Lung (tissue), 11 donors: ENCODE measurements at regions not wholly inside any gene's neighbourhood (a gene's known extent, or its start where the extent isn't known, plus 50 kb on each side); places are given as distances from the start of the nearest gene placed in this dataset.

Experiments
- ATAC-seq: fragments of 200-7000 bp; cut with Tn5 transposase; one replicate; pipeline ENCODE4 v1.9.1; 2020; ENCODE audit warnings: moderate number of reproducible peaks; ENCODE audit not compliant: insufficient read depth, low FRiP score
- DNase-seq, 3 donors: peaks; one replicate each; pipeline ENCODE4 v3.0.0-alpha.2; 2013 to 2017
- H3K27ac ChIP-seq, 2 donors: one replicate each; pipeline ENCODE4 v1.5.1; 2013; ENCODE audit warnings: mild to moderate bottlenecking in 2 of 2, moderate library complexity in 2 of 2, control low read depth in 1 of 2, inconsistent platforms in 1 of 2, low read depth in 1 of 2, low read length in 1 of 2
- H3K27me3 ChIP-seq, 3 donors: one replicate each; pipeline ENCODE4 v1.5.1; 2013; ENCODE audit warnings: low read length in 2 of 3; ENCODE audit not compliant: control insufficient read depth in 3 of 3, insufficient read depth in 3 of 3
- H3K36me3 ChIP-seq, 4 donors: one replicate each; pipeline ENCODE4 v1.5.1; 2013; ENCODE audit warnings: low read length in 4 of 4, mild to moderate bottlenecking in 1 of 4, moderate library complexity in 1 of 4; ENCODE audit not compliant: control insufficient read depth in 4 of 4, insufficient read depth in 4 of 4
- H3K4me1 ChIP-seq, 5 donors: one replicate each; pipeline ENCODE4 v1.5.1; 2013; ENCODE audit warnings: low read length in 5 of 5, mild to moderate bottlenecking in 2 of 5, moderate library complexity in 1 of 5; ENCODE audit not compliant: control insufficient read depth in 5 of 5, insufficient read depth in 5 of 5
- H3K4me3 ChIP-seq: one replicate; pipeline ENCODE4 v1.5.1; 2013; ENCODE audit warnings: mild to moderate bottlenecking, control low read depth, moderate library complexity
- H3K9ac ChIP-seq, 2 donors: one replicate each; pipeline ENCODE4 v1.5.1; 2013; ENCODE audit warnings: low read length in 2 of 2, control low read depth in 1 of 2; ENCODE audit not compliant: insufficient read depth in 1 of 2
- H3K9me3 ChIP-seq, 4 donors: one replicate each; pipeline ENCODE4 v1.5.1; 2013; ENCODE audit warnings: low read length in 3 of 4, mild to moderate bottlenecking in 1 of 4, moderate library complexity in 1 of 4; ENCODE audit not compliant: control insufficient read depth in 4 of 4, insufficient read depth in 3 of 4
- WGBS, 2 donors: extraction: QIAGEN DNeasy Blood & Tissue Kit; methylation state at CpG; one replicate each; pipeline ENCODE4 v1.1.7; 2013; 5-methylcytosine and 5-hydroxymethylcytosine counted together
- TF ChIP-seq, protein P1 (sequence below): IDR thresholded peaks from 2 replicates; pipeline ENCODE4 v1.5.1; 2012; ENCODE audit warnings: mild to moderate bottlenecking; ENCODE audit errors: control extremely low read depth, extremely low read depth
- donor health status: control.
- donor health status: control.
- donor health status: Bipolar disorder and iron deficiency.
- donor health status: healthy.
- donor health status: DM: yes; HTN: yes; CAD: no.

DNA sequence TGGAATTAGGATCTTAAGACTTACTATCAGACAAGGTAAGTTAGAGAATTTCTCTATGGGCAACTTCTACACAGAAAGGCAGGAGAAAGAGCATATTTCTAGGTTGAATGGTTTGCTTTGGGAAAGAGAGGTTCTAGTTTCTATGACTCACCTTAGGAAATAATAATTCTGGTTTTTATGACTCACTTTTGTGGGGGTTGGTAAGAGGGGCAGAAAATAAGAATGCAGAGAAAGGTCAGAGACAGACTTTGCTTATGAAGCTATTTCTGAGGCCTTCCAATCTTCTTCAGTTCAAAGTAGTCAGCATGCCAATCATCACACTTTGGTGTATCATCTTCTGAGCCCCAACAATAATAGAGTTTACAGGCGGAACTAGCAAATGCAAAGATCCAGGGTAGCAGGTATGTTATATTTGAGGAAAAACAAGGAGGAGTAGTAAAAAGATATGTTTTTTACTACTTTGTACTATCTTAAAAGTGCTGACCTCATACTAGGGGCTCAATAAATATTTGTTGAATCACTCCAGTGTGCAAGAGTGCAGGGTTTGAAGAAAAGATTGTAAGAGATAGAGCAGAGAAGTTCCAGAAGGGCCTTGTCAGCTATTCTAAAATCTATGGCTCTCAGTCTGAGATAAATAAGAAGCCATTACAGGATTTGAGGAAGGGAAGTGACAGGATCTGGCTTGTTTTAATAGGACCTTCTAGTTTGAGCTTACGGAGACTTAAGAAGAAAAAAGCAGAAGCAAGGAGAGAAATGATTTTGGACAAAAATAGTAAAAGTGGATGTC lies 56.7 kb upstream of the LRFN5 start:
- WGBS, 2 donors, result 64 to 77% methylated on average over 2 of the region's 2 CpGs

DNA sequence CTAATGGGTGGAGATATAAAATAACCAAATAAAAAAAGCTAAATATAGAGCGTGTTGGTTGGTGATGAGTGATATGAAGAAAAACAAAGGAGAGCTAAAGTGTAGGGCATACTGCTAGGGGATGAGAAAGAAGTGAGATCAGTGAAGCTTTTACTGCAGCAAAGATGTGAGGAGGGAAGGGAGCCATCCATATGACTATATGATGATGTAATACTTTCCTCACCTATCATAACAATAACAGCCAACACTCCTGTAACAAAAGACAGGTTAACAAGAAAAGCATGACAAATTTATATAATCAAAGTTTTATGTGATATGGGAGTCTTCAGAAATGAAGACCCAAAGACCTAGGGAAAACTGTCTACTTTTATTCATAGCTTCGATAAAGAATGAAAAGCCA lies 57.4 kb upstream of the LRFN5 start:
- Histone ChIP-seq H3K36me3 (no peaks in the 10 kb centered on the region), H3K4me3 (no peak overlapping the region), H3K27me3 (no peaks in the 10 kb centered on the region), H3K9me3 (no peaks in the 10 kb centered on the region), H3K27ac (no peak overlapping the region), H3K4me1 (no peaks in the 10 kb centered on the region), H3K9ac (no peak overlapping the region)
- TF ChIP-seq, protein P1, sequence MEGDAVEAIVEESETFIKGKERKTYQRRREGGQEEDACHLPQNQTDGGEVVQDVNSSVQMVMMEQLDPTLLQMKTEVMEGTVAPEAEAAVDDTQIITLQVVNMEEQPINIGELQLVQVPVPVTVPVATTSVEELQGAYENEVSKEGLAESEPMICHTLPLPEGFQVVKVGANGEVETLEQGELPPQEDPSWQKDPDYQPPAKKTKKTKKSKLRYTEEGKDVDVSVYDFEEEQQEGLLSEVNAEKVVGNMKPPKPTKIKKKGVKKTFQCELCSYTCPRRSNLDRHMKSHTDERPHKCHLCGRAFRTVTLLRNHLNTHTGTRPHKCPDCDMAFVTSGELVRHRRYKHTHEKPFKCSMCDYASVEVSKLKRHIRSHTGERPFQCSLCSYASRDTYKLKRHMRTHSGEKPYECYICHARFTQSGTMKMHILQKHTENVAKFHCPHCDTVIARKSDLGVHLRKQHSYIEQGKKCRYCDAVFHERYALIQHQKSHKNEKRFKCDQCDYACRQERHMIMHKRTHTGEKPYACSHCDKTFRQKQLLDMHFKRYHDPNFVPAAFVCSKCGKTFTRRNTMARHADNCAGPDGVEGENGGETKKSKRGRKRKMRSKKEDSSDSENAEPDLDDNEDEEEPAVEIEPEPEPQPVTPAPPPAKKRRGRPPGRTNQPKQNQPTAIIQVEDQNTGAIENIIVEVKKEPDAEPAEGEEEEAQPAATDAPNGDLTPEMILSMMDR, result no peak
- no peak for DNase-seq
- 90 to 93% methylated on average over 2 of the region's 2 CpGs for WGBS, 2 donors
- ATAC-seq, result no peak

More for the DNA sequence above, 56.7 kb upstream of the LRFN5 start:
- H3K9me3 ChIP-seq, result no peaks in the 10 kb centered on the region
- H3K4me1 ChIP-seq, result no peaks in the 10 kb centered on the region
- H3K9ac ChIP-seq, result no peak overlapping the region
- TF ChIP-seq, protein P1, result no peak
- no peaks in the 10 kb centered on the region for H3K36me3 ChIP-seq
- H3K27ac ChIP-seq, result no peak overlapping the region
- ATAC-seq (no peak), DNase-seq (no peak)
- H3K4me3 ChIP-seq, result no peak overlapping the region
- no peaks in the 10 kb centered on the region for H3K27me3 ChIP-seq

DNA sequence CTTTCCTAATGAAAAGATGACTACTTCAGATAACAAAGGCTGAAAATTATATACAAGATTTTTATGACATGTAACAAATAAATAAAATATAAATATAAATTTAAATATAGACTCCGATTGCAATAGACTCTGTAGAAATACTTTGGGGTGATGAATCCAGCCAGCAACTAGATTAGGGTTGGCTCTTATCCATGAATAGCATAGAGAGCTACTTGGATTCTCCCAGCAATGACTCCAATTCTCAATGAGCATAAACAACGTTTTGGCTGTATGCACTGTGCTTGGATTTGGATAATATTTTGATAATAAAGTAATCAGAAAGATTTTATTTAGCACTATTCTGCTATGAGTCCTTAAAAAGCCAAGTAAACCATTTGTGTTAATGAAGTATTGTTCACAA lies 58.0 kb upstream of the LRFN5 start:
- ATAC-seq (no peak), DNase-seq (peak in 2 of 3 donors; percentile 57 to 83)
- no peak overlapping the region for H3K9ac ChIP-seq
- WGBS, 2 donors, result 67 to 75% methylated on average over 2 of the region's 2 CpGs
- H3K4me3 ChIP-seq, result no peak overlapping the region
- H3K27ac ChIP-seq, result no peak overlapping the region
- H3K27me3 ChIP-seq, result no peaks in the 10 kb centered on the region
- TF ChIP-seq, protein P1, result no peak
- no peaks in the 10 kb centered on the region for H3K36me3 ChIP-seq
- H3K4me1 ChIP-seq, result no peaks in the 10 kb centered on the region
- H3K9me3 ChIP-seq, result no peaks in the 10 kb centered on the region
